GM10248 (cell line): ENCODE measurements at regions not wholly inside any gene's neighbourhood (a gene's known extent, or its start where the extent isn't known, plus 50 kb on each side); places are given as distances from the start of the nearest gene placed in this dataset.
"Not testable (repeated sequence)": the region's sequence is repeated elsewhere in the genome, so short reads cannot be mapped to it uniquely, and the experiment has no call there.

Source experiments
- CTCF ChIA-PET: fragments of 300-600 bp; sonication (Branson Sonifier 250); formaldehyde crosslinking; extraction: SDS; loops from one replicate; lab custom pipeline; 2021; ENCODE audit warnings: antibody characterized with exemption; lab: Yijun Ruan, JAX
- POLR2A ChIA-PET: fragments of 350-650 bp; sonication (Branson Sonifier 250); formaldehyde crosslinking; extraction: SDS; loops from one replicate; lab custom pipeline; 2020; ENCODE audit warnings: antibody characterized with exemption; lab: Yijun Ruan, JAX
- DNase-seq: peaks from one replicate; pipeline ENCODE4 v3.0.0; 2012; ENCODE audit errors: extremely low spot score
- CTCF ChIP-seq: IDR thresholded peaks from 2 replicates; pipeline ENCODE4 v1.5.1; 2012; ENCODE audit warnings: mild to moderate bottlenecking, low read depth; ENCODE audit errors: extremely low read depth, missing control alignments, control extremely low read depth

- ChIA-PET POLR2A (no interaction called here), CTCF (no interaction called here)
- DNase-seq: no peak
- TF ChIP-seq CTCF: no peak
Observed at GRCh38 chr16:88170528-88170991, 212.2 kb upstream of the ZNF469 start.

GRCh38 chr16:88171126-88171525 lies 211.6 kb upstream of the ZNF469 start:
- CTCF ChIA-PET, DNase-seq, POLR2A ChIA-PET: not testable (repeated sequence)

GRCh38 chr16:88176184-88176583 lies 206.6 kb upstream of the ZNF469 start:
- DNase-seq, POLR2A ChIA-PET, CTCF ChIA-PET: not testable (repeated sequence)

DNA sequence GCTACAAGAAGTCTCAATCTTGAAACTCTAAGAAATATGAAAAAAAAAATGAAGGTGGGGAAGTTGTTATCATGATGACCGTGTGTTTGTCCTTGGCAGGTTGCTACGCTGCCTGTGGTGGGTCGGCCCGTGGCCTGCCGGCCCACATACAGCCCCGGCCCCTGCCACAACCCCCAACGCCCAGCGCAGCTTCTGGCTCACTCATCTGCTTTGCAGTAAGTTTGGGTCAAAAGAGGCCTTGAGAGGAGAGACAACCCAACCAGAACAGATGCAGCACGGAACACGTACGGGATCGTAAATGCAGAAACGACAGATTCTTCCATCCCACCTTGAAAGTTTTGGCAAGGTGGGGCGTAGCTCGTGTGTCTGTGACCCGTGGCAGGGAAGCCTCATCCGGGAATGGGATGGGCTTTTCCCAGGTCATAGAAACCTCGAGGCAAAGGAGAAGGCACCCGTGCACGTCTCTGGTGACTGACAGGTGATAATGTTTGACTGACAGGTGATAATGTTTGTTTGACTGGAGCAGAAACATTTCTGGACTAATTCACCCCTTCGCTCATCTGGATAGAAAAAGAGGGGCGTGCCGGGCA lies 206.1 kb upstream of the ZNF469 start:
- CTCF ChIA-PET, POLR2A ChIA-PET, DNase-seq: not testable (repeated sequence)

DNA sequence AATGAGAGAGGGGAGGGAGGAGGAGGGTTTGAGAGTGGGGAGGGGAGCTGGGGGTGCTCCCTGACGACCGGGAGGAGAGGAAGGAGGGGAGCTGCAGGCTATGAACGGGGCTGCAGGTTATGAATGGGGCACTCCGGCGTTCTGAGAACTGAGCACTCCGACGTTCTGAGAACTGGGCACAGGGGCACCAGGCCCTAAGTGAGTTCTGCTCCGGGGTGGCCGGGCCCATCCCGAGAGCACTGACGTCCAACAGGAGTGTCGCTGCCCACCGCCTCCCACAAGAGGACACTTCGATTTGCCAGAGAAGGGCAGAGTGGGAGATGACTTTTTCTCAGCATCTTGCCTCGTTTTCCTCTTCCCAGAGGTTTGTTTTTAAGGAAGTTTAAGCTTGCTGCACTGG lies 204.5 kb upstream of the ZNF469 start:
- POLR2A ChIA-PET, DNase-seq, CTCF ChIA-PET: not testable (repeated sequence)

- DNase-seq, CTCF ChIA-PET, POLR2A ChIA-PET: not testable (repeated sequence)
Observed at GRCh38 chr16:88178896-88179295, 203.9 kb upstream of the ZNF469 start.

DNA sequence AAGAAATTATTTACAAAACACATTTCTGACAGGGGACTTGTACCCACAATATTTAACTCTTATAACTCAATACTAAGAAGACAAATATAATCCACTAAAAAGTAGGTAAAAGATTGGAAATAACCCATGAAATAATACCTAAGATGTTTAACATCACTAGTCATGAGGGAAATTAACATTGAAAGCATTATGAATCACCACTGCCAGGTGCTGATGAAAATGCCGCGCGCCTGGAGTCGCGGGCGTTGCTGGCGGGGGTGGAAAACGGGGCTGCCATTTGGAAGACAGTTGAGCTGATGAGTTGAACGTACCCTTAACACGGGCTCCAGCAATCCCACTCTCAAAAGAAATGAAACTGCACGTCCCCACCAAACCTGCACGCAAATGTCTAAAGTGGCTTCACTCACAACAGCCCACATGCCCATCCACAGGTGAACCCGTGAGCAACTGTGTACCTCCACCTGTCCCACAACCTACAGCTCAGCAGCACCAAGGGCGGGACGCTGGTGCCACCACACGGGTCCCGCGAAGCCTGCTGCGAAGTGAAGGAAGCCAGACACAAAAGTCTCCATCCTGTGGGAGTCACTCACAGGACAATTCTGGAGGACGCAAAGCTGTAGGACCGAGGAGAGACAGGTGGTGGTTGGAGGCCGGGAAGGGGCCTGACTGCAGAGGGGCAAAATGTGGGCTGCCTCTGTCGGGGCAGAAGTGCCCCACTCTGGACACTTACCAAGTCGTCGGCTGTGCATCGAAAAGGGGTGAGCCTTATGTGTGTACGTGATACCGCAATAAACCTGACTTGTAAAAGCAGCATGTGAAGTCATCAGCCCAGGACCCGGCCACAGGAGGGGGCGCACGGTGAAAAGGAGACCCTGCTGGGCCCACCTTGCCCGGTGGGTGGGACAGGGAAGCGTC lies 199.5 kb upstream of the ZNF469 start:
- POLR2A ChIA-PET, DNase-seq, CTCF ChIA-PET: not testable (repeated sequence)

- POLR2A ChIA-PET, CTCF ChIA-PET, DNase-seq: not testable (repeated sequence)
Observed at GRCh38 chr16:88184053-88184452, 198.7 kb upstream of the ZNF469 start.

DNA sequence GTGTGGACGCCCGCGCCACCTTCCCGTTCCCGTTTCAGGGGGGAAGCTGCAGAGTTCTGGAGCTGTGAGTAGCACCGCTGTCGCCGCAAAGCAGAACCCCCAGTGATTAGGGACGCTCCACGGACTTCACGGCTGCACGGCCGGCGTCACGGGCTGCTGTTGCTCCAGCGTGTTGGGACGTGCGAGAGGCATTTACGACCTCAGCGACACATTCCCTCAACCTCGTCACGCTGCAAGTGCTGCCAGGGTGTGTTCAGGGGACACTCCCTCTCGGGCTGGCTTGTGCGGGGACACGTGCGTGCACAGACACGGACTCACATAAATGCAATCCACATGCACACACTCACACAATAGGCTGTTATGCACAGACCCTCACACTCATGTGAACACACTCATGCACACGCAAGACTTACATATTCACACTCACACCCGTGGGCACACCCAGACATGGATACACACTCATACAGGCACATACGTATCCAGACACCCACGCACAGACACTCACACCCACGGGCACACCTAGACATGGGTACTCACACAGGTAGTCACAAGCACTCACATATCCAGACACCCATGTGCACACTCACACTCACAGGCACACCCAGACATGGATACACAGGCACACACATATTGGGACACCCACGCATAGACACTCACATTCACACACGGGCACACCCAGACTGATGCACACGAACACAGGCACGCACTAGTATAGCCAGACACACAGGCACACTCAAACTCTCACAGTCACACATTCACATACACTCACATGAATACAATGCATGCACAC lies 198.0 kb upstream of the ZNF469 start:
- DNase-seq, POLR2A ChIA-PET, CTCF ChIA-PET: not testable (repeated sequence)

- DNase-seq, CTCF ChIA-PET, POLR2A ChIA-PET: not testable (repeated sequence)
Observed at GRCh38 chr16:88185406-88185805, 197.4 kb upstream of the ZNF469 start.

- POLR2A ChIA-PET, CTCF ChIA-PET, DNase-seq: not testable (repeated sequence)
Observed at GRCh38 chr16:88185976-88186888, 196.5 kb upstream of the ZNF469 start.

- CTCF ChIA-PET, DNase-seq, POLR2A ChIA-PET: not testable (repeated sequence)
Observed at GRCh38 chr16:88186889-88187870, 195.6 kb upstream of the ZNF469 start.

DNA sequence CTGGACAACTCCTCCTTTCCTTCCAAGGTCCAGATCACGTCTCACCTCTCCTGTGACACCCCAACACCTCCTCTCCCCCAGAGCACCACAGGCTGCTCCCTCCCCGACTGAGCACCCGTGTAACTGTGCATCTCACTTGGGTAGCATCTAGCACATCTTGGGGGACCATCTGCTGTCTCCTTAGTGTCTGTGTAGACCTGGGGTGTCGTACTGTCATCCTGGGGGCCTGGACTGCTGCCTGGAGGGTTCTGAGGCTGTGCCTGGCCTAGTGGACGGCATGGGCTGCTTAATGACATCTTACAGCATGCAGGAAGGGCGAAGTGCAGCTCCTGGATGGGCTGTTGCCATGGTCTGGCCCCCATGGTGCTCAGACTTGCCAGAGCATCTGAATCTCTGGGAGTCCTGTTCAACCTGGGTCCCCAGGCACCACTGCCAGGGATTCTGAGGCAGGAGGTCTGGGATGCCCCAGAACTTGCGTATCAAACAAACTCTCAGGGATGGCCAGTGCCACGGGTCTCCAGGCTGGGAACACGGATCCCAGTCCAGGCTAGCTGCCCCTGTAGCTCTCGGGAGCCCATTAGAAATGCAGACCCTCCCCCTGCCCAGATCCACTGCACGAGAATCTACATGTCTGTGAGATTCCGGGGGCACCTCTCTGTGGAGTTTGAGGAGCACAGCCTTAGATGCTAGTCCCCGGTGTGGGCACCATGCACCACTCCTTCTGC lies 194.4 kb upstream of the ZNF469 start:
- CTCF ChIA-PET, POLR2A ChIA-PET, DNase-seq: not testable (repeated sequence)

GRCh38 chr16:88190592-88191095 lies 192.1 kb upstream of the ZNF469 start:
- CTCF ChIA-PET, DNase-seq, POLR2A ChIA-PET: not testable (repeated sequence)
